ENCODE measurements at regions not wholly inside any gene's neighbourhood (a gene's known extent, or its start where the extent isn't known, plus 50 kb on each side); places are given as distances from the start of the nearest gene placed in this dataset.

GRCh38 chr1:5620997-5621396, 371.2 kb downstream of the NPHP4 start:
- Histone ChIP-seq H3K27me3 (peaks cover 0 to 38% (median 4%) of the 10 kb centered on the region in 3 donors), H3K36me3 (no peaks in the 10 kb centered on the region), H3K27ac (no peak overlapping the region), H3K4me3 (no peak overlapping the region), H3K4me1 (no peaks in the 10 kb centered on the region), H3K9me3 (no peaks in the 10 kb centered on the region)
- peak in 1 of 2 donors; percentile 54 for DNase-seq
- intact Hi-C loops (cut with DNase I; ENCODE audit: low total_unique reads): no loop called here
- TF ChIP-seq CTCF (IDR thresholded peaks at IDR 0.05) (peak in 5 of 7 experiments; percentile 26 to 52 (median 43)), POLR2A (IDR thresholded peaks at IDR 0.05) (no peak)
- 4 to 26% (median 15%) methylated on average over 2 to 3 of the region's 3 CpGs for WGBS, 5 donors

GRCh38 chr1:5620418-5620817, 371.8 kb downstream of the NPHP4 start:
- WGBS, 5 donors: 69 to 93% (median 86%) methylated on average over 2 to 3 of the region's 3 CpGs
- H3K4me3 ChIP-seq: no peak overlapping the region
- intact Hi-C loops (cut with DNase I; ENCODE audit: low total_unique reads): no loop called here
- no peaks in the 10 kb centered on the region for H3K36me3 ChIP-seq
- H3K4me1 ChIP-seq: no peaks in the 10 kb centered on the region
- H3K9me3 ChIP-seq: no peaks in the 10 kb centered on the region
- DNase-seq: no peak
- peaks cover 0 to 40% (median 4%) of the 10 kb centered on the region in 3 donors for H3K27me3 ChIP-seq
- no peak for TF ChIP-seq POLR2AphosphoS5 (IDR thresholded peaks at IDR 0.05)
- TF ChIP-seq EP300 (IDR thresholded peaks at IDR 0.05): no peak
- TF ChIP-seq POLR2A (IDR thresholded peaks at IDR 0.05): no peak
- no peak for TF ChIP-seq CTCF (IDR thresholded peaks at IDR 0.05)
- no peak overlapping the region for H3K27ac ChIP-seq

- intact Hi-C loops (cut with DNase I; ENCODE audit: low total_unique reads): no loop called here
- DNase-seq: no peak
- Histone ChIP-seq H3K27me3 (peaks cover 0 to 47% (median 4%) of the 10 kb centered on the region in 3 donors), H3K27ac (no peak overlapping the region), H3K4me1 (no peaks in the 10 kb centered on the region), H3K9me3 (no peaks in the 10 kb centered on the region), H3K36me3 (no peaks in the 10 kb centered on the region), H3K4me3 (no peak overlapping the region)
- TF ChIP-seq POLR2AphosphoS5 (IDR thresholded peaks at IDR 0.05) (no peak), EP300 (IDR thresholded peaks at IDR 0.05) (no peak), POLR2A (IDR thresholded peaks at IDR 0.05) (no peak), CTCF (IDR thresholded peaks at IDR 0.05) (no peak)
- 56 to 70% (median 67%) methylated on average over 1 of the region's 1 CpG for WGBS, 5 donors
Observed at GRCh38 chr1:5619469-5619868, 372.8 kb downstream of the NPHP4 start.

- no peaks in the 10 kb centered on the region for H3K36me3 ChIP-seq
- TF ChIP-seq EP300 (IDR thresholded peaks at IDR 0.05) (no peak), POLR2A (IDR thresholded peaks at IDR 0.05) (no peak)
- DNase-seq: no peak
- H3K4me3 ChIP-seq: no peak overlapping the region
- H3K4me1 ChIP-seq: no peaks in the 10 kb centered on the region
- H3K27ac ChIP-seq: no peak overlapping the region
- peaks cover 0 to 7% (median 2%) of the 10 kb centered on the region in 4 donors for H3K9me3 ChIP-seq
- H3K27me3 ChIP-seq: peaks cover 0 to 55% (median 4%) of the 10 kb centered on the region in 3 donors
- intact Hi-C loops (cut with DNase I; ENCODE audit: low total_unique reads): no loop called here
- WGBS, 5 donors: 58 to 72% (median 64%) methylated on average over 11 to 15 of the region's 15 CpGs
Observed at GRCh38 chr1:5617546-5617945, 374.7 kb downstream of the NPHP4 start.

GRCh38 chr1:5617179-5617520, 375.1 kb downstream of the NPHP4 start:
- TF ChIP-seq CTCF (IDR thresholded peaks at IDR 0.05) (no peak), POLR2A (IDR thresholded peaks at IDR 0.05) (no peak), POLR2AphosphoS5 (IDR thresholded peaks at IDR 0.05) (no peak), EP300 (IDR thresholded peaks at IDR 0.05) (no peak)
- no peaks in the 10 kb centered on the region for H3K36me3 ChIP-seq
- 73 to 81% (median 78%) methylated on average over 6 of the region's 6 CpGs for WGBS, 5 donors
- H3K4me3 ChIP-seq: no peak overlapping the region
- H3K27me3 ChIP-seq: peaks cover 0 to 59% (median 4%) of the 10 kb centered on the region in 3 donors
- H3K4me1 ChIP-seq: no peaks in the 10 kb centered on the region
- DNase-seq: no peak
- intact Hi-C loops (cut with DNase I; ENCODE audit: low total_unique reads): no loop called here
- H3K9me3 ChIP-seq: peaks cover 0 to 7% (median 2%) of the 10 kb centered on the region in 4 donors
- no peak overlapping the region for H3K27ac ChIP-seq
